IMR-90 (cell line): ENCODE measurements at regions not wholly inside any gene's neighbourhood (a gene's known extent, or its start where the extent isn't known, plus 50 kb on each side); places are given as distances from the start of the nearest gene placed in this dataset.

ENCODE experiments used
- BHLHE40 ChIP-seq: fragments of 150-350 bp; IDR thresholded peaks from 2 replicates; pipeline ENCODE4 v1.6.1; 2016; ENCODE audit warnings: mild to moderate bottlenecking, low read depth, low read length
- CEBPB ChIP-seq: IDR thresholded peaks from 2 replicates; pipeline ENCODE4 v1.6.1; 2012; ENCODE audit warnings: low read depth, low read length, improper control_type of control experiment
- FOS ChIP-seq: fragments of 150-350 bp; IDR thresholded peaks from 2 replicates; pipeline ENCODE4 v1.6.1; 2016; ENCODE audit warnings: low read depth, low read length
- MAZ ChIP-seq: IDR thresholded peaks from 2 replicates; pipeline ENCODE4 v1.6.1; 2012; ENCODE audit warnings: low read depth, mild to moderate bottlenecking, low read length, improper control_type of control experiment, moderate library complexity, borderline replicate concordance
- MXI1 ChIP-seq: IDR thresholded peaks from 2 replicates; pipeline ENCODE4 v1.6.1; 2012; ENCODE audit warnings: low read depth, mild to moderate bottlenecking, low read length, moderate library complexity, borderline replicate concordance
- NFE2L2 ChIP-seq: fragments of 150-350 bp; IDR thresholded peaks from 2 replicates; pipeline ENCODE4 v1.6.1; 2016; ENCODE audit warnings: low read depth, mild to moderate bottlenecking, low read length
- POLR2A ChIP-seq: IDR thresholded peaks from 2 replicates; pipeline ENCODE4 v1.6.1; 2012; ENCODE audit warnings: mild to moderate bottlenecking, low read depth, low read length
- RAD21 ChIP-seq: IDR thresholded peaks from 2 replicates; pipeline ENCODE4 v1.6.1; 2012; ENCODE audit warnings: low read length, improper control_type of control experiment
- RCOR1 ChIP-seq: IDR thresholded peaks from 2 replicates; pipeline ENCODE4 v1.6.1; 2012; ENCODE audit warnings: mild to moderate bottlenecking, low read length, improper control_type of control experiment; ENCODE audit not compliant: insufficient replicate concordance
- RFX5 ChIP-seq: IDR thresholded peaks from 2 replicates; pipeline ENCODE4 v1.8.0; 2012; ENCODE audit warnings: low read depth, mild to moderate bottlenecking, low read length, moderate library complexity
- SMC3 ChIP-seq: fragments of 150-350 bp; IDR thresholded peaks from 2 replicates; pipeline ENCODE4 v1.6.1; 2016; ENCODE audit warnings: low read depth, mild to moderate bottlenecking, antibody characterized with exemption, low read length, moderate library complexity
- TF ChIP-seq, protein P1 (sequence below): conservative IDR thresholded peaks from 2 replicates; pipeline ENCODE4 v1.5.1; 2012; ENCODE audit warnings: mild to moderate bottlenecking, low read depth, low read length, improper control_type of control experiment
- TF ChIP-seq, protein P2 (sequence below): fragments of 150-350 bp; IDR thresholded peaks from 2 replicates; pipeline ENCODE4 v1.6.1; 2017; ENCODE audit warnings: mild to moderate bottlenecking, antibody characterized with exemption, low read length, low read depth
- TF ChIP-seq, protein P3 (sequence below): fragments of 150-350 bp; IDR thresholded peaks from 2 replicates; pipeline ENCODE4 v1.6.1; 2016; ENCODE audit warnings: low read depth, mild to moderate bottlenecking, low read length, moderate library complexity, borderline replicate concordance

DNA sequence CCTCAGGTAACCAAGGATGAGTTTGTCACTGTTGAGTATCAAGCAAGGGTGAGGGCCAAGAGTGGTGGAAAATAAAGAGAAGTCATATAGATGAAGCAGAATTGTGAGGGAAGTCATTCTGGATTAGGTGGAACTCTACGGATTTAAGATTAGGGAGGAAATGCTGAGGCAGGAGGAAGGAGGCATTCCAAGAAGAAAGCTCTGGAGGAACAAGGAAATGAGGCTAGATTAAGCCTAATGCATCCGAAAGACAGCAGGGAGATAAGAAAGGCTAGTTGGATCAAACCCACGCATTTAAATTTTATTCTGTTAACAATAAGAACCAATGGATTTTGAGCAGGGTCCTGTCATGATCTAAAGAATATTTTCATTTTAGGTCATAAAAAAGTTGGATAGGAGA is 681.2 kb downstream of the EPHA4 start:
- TF ChIP-seq, protein P1, sequence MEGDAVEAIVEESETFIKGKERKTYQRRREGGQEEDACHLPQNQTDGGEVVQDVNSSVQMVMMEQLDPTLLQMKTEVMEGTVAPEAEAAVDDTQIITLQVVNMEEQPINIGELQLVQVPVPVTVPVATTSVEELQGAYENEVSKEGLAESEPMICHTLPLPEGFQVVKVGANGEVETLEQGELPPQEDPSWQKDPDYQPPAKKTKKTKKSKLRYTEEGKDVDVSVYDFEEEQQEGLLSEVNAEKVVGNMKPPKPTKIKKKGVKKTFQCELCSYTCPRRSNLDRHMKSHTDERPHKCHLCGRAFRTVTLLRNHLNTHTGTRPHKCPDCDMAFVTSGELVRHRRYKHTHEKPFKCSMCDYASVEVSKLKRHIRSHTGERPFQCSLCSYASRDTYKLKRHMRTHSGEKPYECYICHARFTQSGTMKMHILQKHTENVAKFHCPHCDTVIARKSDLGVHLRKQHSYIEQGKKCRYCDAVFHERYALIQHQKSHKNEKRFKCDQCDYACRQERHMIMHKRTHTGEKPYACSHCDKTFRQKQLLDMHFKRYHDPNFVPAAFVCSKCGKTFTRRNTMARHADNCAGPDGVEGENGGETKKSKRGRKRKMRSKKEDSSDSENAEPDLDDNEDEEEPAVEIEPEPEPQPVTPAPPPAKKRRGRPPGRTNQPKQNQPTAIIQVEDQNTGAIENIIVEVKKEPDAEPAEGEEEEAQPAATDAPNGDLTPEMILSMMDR: no peak
- TF ChIP-seq POLR2A: no peak
- no peak for TF ChIP-seq RCOR1
- TF ChIP-seq, protein P2, sequence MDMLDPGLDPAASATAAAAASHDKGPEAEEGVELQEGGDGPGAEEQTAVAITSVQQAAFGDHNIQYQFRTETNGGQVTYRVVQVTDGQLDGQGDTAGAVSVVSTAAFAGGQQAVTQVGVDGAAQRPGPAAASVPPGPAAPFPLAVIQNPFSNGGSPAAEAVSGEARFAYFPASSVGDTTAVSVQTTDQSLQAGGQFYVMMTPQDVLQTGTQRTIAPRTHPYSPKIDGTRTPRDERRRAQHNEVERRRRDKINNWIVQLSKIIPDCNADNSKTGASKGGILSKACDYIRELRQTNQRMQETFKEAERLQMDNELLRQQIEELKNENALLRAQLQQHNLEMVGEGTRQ: no peak
- TF ChIP-seq MXI1: no peak
- no peak for TF ChIP-seq RFX5
- no peak for TF ChIP-seq BHLHE40
- no peak for TF ChIP-seq RAD21
- TF ChIP-seq FOS: no peak
- no peak for TF ChIP-seq NFE2L2
- no peak for TF ChIP-seq MAZ
- TF ChIP-seq SMC3: no peak
- no peak for TF ChIP-seq CEBPB
- TF ChIP-seq, protein P3, sequence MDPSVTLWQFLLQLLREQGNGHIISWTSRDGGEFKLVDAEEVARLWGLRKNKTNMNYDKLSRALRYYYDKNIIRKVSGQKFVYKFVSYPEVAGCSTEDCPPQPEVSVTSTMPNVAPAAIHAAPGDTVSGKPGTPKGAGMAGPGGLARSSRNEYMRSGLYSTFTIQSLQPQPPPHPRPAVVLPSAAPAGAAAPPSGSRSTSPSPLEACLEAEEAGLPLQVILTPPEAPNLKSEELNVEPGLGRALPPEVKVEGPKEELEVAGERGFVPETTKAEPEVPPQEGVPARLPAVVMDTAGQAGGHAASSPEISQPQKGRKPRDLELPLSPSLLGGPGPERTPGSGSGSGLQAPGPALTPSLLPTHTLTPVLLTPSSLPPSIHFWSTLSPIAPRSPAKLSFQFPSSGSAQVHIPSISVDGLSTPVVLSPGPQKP: no peak
